ENCODE measurements at regions not wholly inside any gene's neighbourhood (a gene's known extent, or its start where the extent isn't known, plus 50 kb on each side); places are given as distances from the start of the nearest gene placed in this dataset.

- TF ChIP-seq CTCF (conservative IDR thresholded peaks at IDR 0.05 in 1 of 2, IDR thresholded peaks at IDR 0.05 in 1 of 2; ENCODE audit: extremely low read depth in 1 of 2, insufficient read depth in 1 of 2, low read depth in 1 of 2, low read length in 2 of 2) (no peak), EZH2 (IDR thresholded peaks at IDR 0.05; ENCODE audit: borderline replicate concordance, low read length) (no peak)
These were observed 61.6 kb upstream of the JAG1 start for GRCh38 chr20:10735195-10735949.

All from mammary epithelial cell (primary cell).